Small intestine (tissue), 7 donors: ENCODE measurements at regions not wholly inside any gene's neighbourhood (a gene's known extent, or its start where the extent isn't known, plus 50 kb on each side); places are given as distances from the start of the nearest gene placed in this dataset.

Experiments used
- DNase-seq, 2 donors: peaks; one replicate each; pipeline versions ENCODE4 v3.0.0 to v3.0.0-alpha.2; 2013
- FAIRE-seq: peaks from 2 replicates; lab custom pipeline; 2012; peaks lifted over from hg19 to GRCh38; lab: Jason Lieb, UNC
- H3K27ac ChIP-seq, 3 donors: one replicate each; pipeline ENCODE4 v1.5.1; 2013; ENCODE audit warnings: low read length in 2 of 3, mild to moderate bottlenecking in 2 of 3, control low read depth in 1 of 3, inconsistent platforms in 1 of 3, low read depth in 1 of 3, moderate library complexity in 1 of 3
- H3K27me3 ChIP-seq, 3 donors: one replicate each; pipeline ENCODE4 v1.6.1; 2013; ENCODE audit warnings: low read length in 3 of 3, inconsistent platforms in 1 of 3; ENCODE audit not compliant: control insufficient read depth in 3 of 3, insufficient read depth in 3 of 3
- H3K36me3 ChIP-seq, 3 donors: one replicate each; pipeline ENCODE4 v1.6.1; 2013; ENCODE audit warnings: low read length in 3 of 3, inconsistent platforms in 1 of 3, low read depth in 1 of 3, mild to moderate bottlenecking in 1 of 3, moderate library complexity in 1 of 3; ENCODE audit not compliant: control insufficient read depth in 3 of 3, insufficient read depth in 2 of 3
- H3K4me1 ChIP-seq, 3 donors: one replicate each; pipeline ENCODE4 v1.6.1; 2013; ENCODE audit warnings: low read length in 2 of 3, inconsistent platforms in 1 of 3, low read depth in 1 of 3, mild to moderate bottlenecking in 1 of 3, moderate library complexity in 1 of 3; ENCODE audit not compliant: control insufficient read depth in 3 of 3, insufficient read depth in 2 of 3
- H3K4me3 ChIP-seq, 3 donors: one replicate each; pipeline ENCODE4 v1.5.1; 2013; ENCODE audit warnings: low read length in 3 of 3, control low read depth in 1 of 3, inconsistent platforms in 1 of 3, low read depth in 1 of 3, mild to moderate bottlenecking in 1 of 3, moderate library complexity in 1 of 3
- H3K9me3 ChIP-seq, 2 donors: one replicate each; pipeline ENCODE4 v1.6.1; 2013; ENCODE audit warnings: low read depth in 1 of 2, low read length in 1 of 2; ENCODE audit not compliant: control insufficient read depth in 2 of 2, insufficient read depth in 1 of 2
- WGBS, 3 donors: extraction: QIAGEN DNeasy Blood & Tissue Kit; methylation state at CpG; one replicate each; pipeline ENCODE4 v1.1.7; 2013; 5-methylcytosine and 5-hydroxymethylcytosine counted together
- donor health status: healthy with polysubstance abuse.
- donor health status: control.
- donor health status: control.
- donor health status: Bipolar disorder and iron deficiency.
- donor health status: healthy.

GRCh38 chr10:130434446-130435385 lies 298.5 kb downstream of the GLRX3 start:
- WGBS, 3 donors, result 76 to 79% (median 76%) methylated on average over 14 of the region's 14 CpGs
- FAIRE-seq, result no peak

GRCh38 chr10:130435961-130436360 lies 299.8 kb downstream of the GLRX3 start:
- Histone ChIP-seq H3K36me3 (no peaks in the 10 kb centered on the region), H3K4me3 (no peak overlapping the region), H3K27ac (no peak overlapping the region), H3K9me3 (no peaks in the 10 kb centered on the region), H3K27me3 (peaks cover 0 to under 1% (median 0%) of the 10 kb centered on the region in 3 donors), H3K4me1 (no peaks in the 10 kb centered on the region)
- no peak for DNase-seq
- 85 to 91% (median 88%) methylated on average over 3 of the region's 3 CpGs for WGBS, 3 donors
- FAIRE-seq, result no peak

More at GRCh38 chr10:130434446-130435385, 298.5 kb downstream of the GLRX3 start:
- Histone ChIP-seq H3K4me3 (no peak overlapping the region), H3K9me3 (no peaks in the 10 kb centered on the region), H3K27me3 (no peaks in the 10 kb centered on the region), H3K27ac (no peak overlapping the region), H3K36me3 (no peaks in the 10 kb centered on the region), H3K4me1 (no peaks in the 10 kb centered on the region)
- DNase-seq, result no peak

GRCh38 chr10:130438861-130439260 lies 302.7 kb downstream of the GLRX3 start:
- no peaks in the 10 kb centered on the region for H3K36me3 ChIP-seq
- no peak overlapping the region for H3K4me3 ChIP-seq
- H3K4me1 ChIP-seq, result no peaks in the 10 kb centered on the region
- peaks cover 0 to 2% (median 0%) of the 10 kb centered on the region in 3 donors for H3K27me3 ChIP-seq
- 89 to 93% (median 92%) methylated on average over 7 of the region's 7 CpGs for WGBS, 3 donors
- H3K27ac ChIP-seq, result no peak overlapping the region
- no peaks in the 10 kb centered on the region for H3K9me3 ChIP-seq
- FAIRE-seq (no peak), DNase-seq (no peak)

- 90 to 93% (median 91%) methylated on average over 6 of the region's 6 CpGs for WGBS, 3 donors
Observed at GRCh38 chr10:130439766-130440165, 303.6 kb downstream of the GLRX3 start.

GRCh38 chr10:130440494-130440893 lies 304.3 kb downstream of the GLRX3 start:
- H3K4me1 ChIP-seq, result no peaks in the 10 kb centered on the region
- FAIRE-seq (no peak), DNase-seq (no peak)
- H3K36me3 ChIP-seq, result no peaks in the 10 kb centered on the region
- 82 to 86% (median 83%) methylated on average over 5 of the region's 5 CpGs for WGBS, 3 donors
- H3K27me3 ChIP-seq, result peaks cover 0 to 2% (median 0%) of the 10 kb centered on the region in 3 donors
- H3K27ac ChIP-seq, result no peak overlapping the region
- H3K9me3 ChIP-seq, result no peaks in the 10 kb centered on the region
- H3K4me3 ChIP-seq, result no peak overlapping the region

More at GRCh38 chr10:130439766-130440165, 303.6 kb downstream of the GLRX3 start:
- Histone ChIP-seq H3K4me3 (no peak overlapping the region), H3K36me3 (no peaks in the 10 kb centered on the region), H3K27me3 (peaks cover 0 to 2% (median 0%) of the 10 kb centered on the region in 3 donors), H3K9me3 (no peaks in the 10 kb centered on the region), H3K27ac (no peak overlapping the region), H3K4me1 (no peaks in the 10 kb centered on the region)
- FAIRE-seq, result no peak
- DNase-seq, result no peak

- FAIRE-seq (no peak), DNase-seq (no peak)
- WGBS, 3 donors, result 81 to 86% (median 83%) methylated on average over 14 of the region's 14 CpGs
- Histone ChIP-seq H3K9me3 (no peaks in the 10 kb centered on the region), H3K36me3 (no peaks in the 10 kb centered on the region), H3K27ac (no peak overlapping the region), H3K4me1 (no peaks in the 10 kb centered on the region), H3K27me3 (peaks cover 0 to 2% (median 0%) of the 10 kb centered on the region in 3 donors), H3K4me3 (no peak overlapping the region)
Observed at GRCh38 chr10:130440971-130441370, 304.8 kb downstream of the GLRX3 start.

GRCh38 chr10:130443066-130443465 lies 306.9 kb downstream of the GLRX3 start:
- FAIRE-seq, result no peak
- WGBS, 3 donors, result 15 to 48% (median 36%) methylated on average over 7 of the region's 7 CpGs
- Histone ChIP-seq H3K4me3 (no peak overlapping the region), H3K27me3 (peaks cover 0 to 2% (median 0%) of the 10 kb centered on the region in 3 donors), H3K27ac (no peak overlapping the region), H3K36me3 (no peaks in the 10 kb centered on the region), H3K4me1 (no peaks in the 10 kb centered on the region), H3K9me3 (no peaks in the 10 kb centered on the region)
- peak in 1 of 2 donors; percentile 45 for DNase-seq

- 86 to 89% (median 88%) methylated on average over 21 of the region's 21 CpGs for WGBS, 3 donors
- Histone ChIP-seq H3K27ac (no peak overlapping the region), H3K9me3 (no peaks in the 10 kb centered on the region), H3K4me3 (no peak overlapping the region), H3K36me3 (no peaks in the 10 kb centered on the region), H3K4me1 (no peaks in the 10 kb centered on the region), H3K27me3 (no peaks in the 10 kb centered on the region)
- FAIRE-seq (no peak), DNase-seq (no peak)
Observed at GRCh38 chr10:130453036-130453720, 317.0 kb downstream of the GLRX3 start.
